Omental fat pad (tissue), 3 donors: ENCODE measurements at regions not wholly inside any gene's neighbourhood (a gene's known extent, or its start where the extent isn't known, plus 50 kb on each side); places are given as distances from the start of the nearest gene placed in this dataset. TPM values are rescaled to one million over a fixed set of nuclear protein-coding genes. Genes with fewer than 3 reads are reported as not detected.

Experiments used
- ATAC-seq: fragments of 150-250 bp; one replicate; pipeline ENCODE4 v1.9.1; 2016; ENCODE audit warnings: mild to moderate bottlenecking, moderate library complexity; ENCODE audit not compliant: low FRiP score
- DNase-seq: peaks from one replicate; pipeline ENCODE4 v3.0.0-alpha.2; 2019; ENCODE audit warnings: low spot score
- CTCF ChIP-seq, 3 donors: fragments of 450-650 bp; IDR thresholded peaks; one replicate each; pipeline ENCODE4 v1.5.1; 2016 to 2017; ENCODE audit warnings: antibody characterized with exemption in 3 of 3, mild to moderate bottlenecking in 3 of 3, moderate library complexity in 2 of 3
- small RNA-seq: library from RNA; depleted of rRNA; stranded (forward); fragments of <200 nt; gene quantifications from one replicate; pipeline ENCODE3, GENCODE V24; 2016

GRCh38 chr2:74779265-74779558 is 54.7 kb upstream of the HK2 start:
- TF ChIP-seq CTCF (IDR thresholded peaks at IDR 0.05), result no peak
- DNase-seq (no peak), ATAC-seq (no peak)

- DNase-seq (no peak), ATAC-seq (no peak)
- TF ChIP-seq CTCF (IDR thresholded peaks at IDR 0.05), result no peak
These were observed 54.3 kb upstream of the HK2 start for GRCh38 chr2:74779587-74780135.

Small RNA genes in the stretch of these regions (small RNA-seq; reads per million reads assigned to genes)
- gene AC007387.1, result not detected
